ENCODE measurements at regions not wholly inside any gene's neighbourhood (a gene's known extent, or its start where the extent isn't known, plus 50 kb on each side); places are given as distances from the start of the nearest gene placed in this dataset.

- TF ChIP-seq CTCF (IDR thresholded peaks at IDR 0.05) (no peak), POLR2A (IDR thresholded peaks at IDR 0.05) (no peak)
Observed at GRCh38 chr1:34452451-34452850, 275.7 kb downstream of the C1orf94 start.

Data from lower leg skin (tissue), 3 donors.